K562 (cell line): ENCODE measurements at regions not wholly inside any gene's neighbourhood (a gene's known extent, or its start where the extent isn't known, plus 50 kb on each side); places are given as distances from the start of the nearest gene placed in this dataset.

Experiments
- ATAC-seq: fragments of 200-7000 bp; cut with Tn5 transposase; 3 replicates; pipeline ENCODE4 v1.9.1; 2020; ENCODE audit warnings: moderate library complexity
- BruUV-seq: library from RNA; stranded (reverse); fragments of 400-500 nt; replicated peaks from 2 replicates; lab custom pipeline; 2021; lab: Mats Ljungman, UMichigan
- CTCF ChIA-PET: fragments of 300-600 bp; formaldehyde crosslinking; extraction: SDS; loops from one replicate; lab custom pipeline; 2021; ENCODE audit warnings: low intra/inter-chr PET ratio; lab: Yijun Ruan, JAX
- POLR2A ChIA-PET: fragments of 300-600, 350-650 bp; sonication (Branson Sonifier 250); formaldehyde crosslinking; extraction: SDS; loops from one replicate; lab custom pipeline; 2021; ENCODE audit warnings: antibody characterized with exemption, inconsistent platforms; lab: Yijun Ruan, JAX
- DNase-seq, 4 experiments: peaks; one replicate each; pipeline versions ENCODE4 v3.0.0 to v3.0.0-alpha.2; 2011 to 2018; ENCODE audit warnings: low spot score in 3 of 4, mixed read lengths in 3 of 4; ENCODE audit errors: extremely low read depth in 1 of 4
- FAIRE-seq: peaks from 2 replicates; lab custom pipeline; 2011; peaks lifted over from hg19 to GRCh38; lab: Jason Lieb, UNC
- H2AFZ ChIP-seq: 2 replicates; pipeline ENCODE4 v1.6.0; 2011; ENCODE audit warnings: low read depth, low read length, control low read depth, inconsistent platforms
- H3K27ac ChIP-seq: fragments of 200-600 bp; 3 replicates; pipeline ENCODE4 v1.8.0; 2011; ENCODE audit warnings: low read depth, mild to moderate bottlenecking, control low read depth, inconsistent platforms, low read length, moderate library complexity, mixed read lengths; ENCODE audit errors: extremely low read depth
- H3K27me3 ChIP-seq, 2 experiments: fragments of 300-600 bp in 1 of 2; 2 replicates in 1 of 2; 3 replicates in 1 of 2; pipeline versions ENCODE4 v1.6.0 to v1.8.0; 2011; ENCODE audit warnings: inconsistent platforms in 2 of 2, low read length in 2 of 2, mild to moderate bottlenecking in 1 of 2, mixed read lengths in 1 of 2, moderate library complexity in 1 of 2; ENCODE audit not compliant: control insufficient read depth in 2 of 2, insufficient read depth in 2 of 2
- H3K36me3 ChIP-seq: fragments of 300-600 bp; 3 replicates; pipeline ENCODE4 v1.8.0; 2011; ENCODE audit warnings: mild to moderate bottlenecking, low read length, inconsistent platforms; ENCODE audit not compliant: control insufficient read depth, insufficient read depth
- H3K4me1 ChIP-seq, 2 experiments: fragments of 200-600 bp in 1 of 2; replicated peaks in 1 of 2; 2 replicates in 1 of 2; 3 replicates in 1 of 2; pipeline versions ENCODE4 v1.5.1 to v1.8.0; 2011; ENCODE audit warnings: inconsistent platforms in 2 of 2, low read length in 2 of 2, mild to moderate bottlenecking in 1 of 2, mixed read lengths in 1 of 2, moderate library complexity in 1 of 2; ENCODE audit not compliant: control insufficient read depth in 2 of 2, insufficient read depth in 2 of 2
- H3K4me2 ChIP-seq: 2 replicates; pipeline ENCODE4 v1.6.1; 2011; ENCODE audit warnings: low read length, control low read depth, inconsistent platforms, mixed read lengths; ENCODE audit not compliant: insufficient read depth
- H3K4me3 ChIP-seq: fragments of 200-600 bp; sonication (generic), shearing (Covaris generic); 2 replicates; pipeline ENCODE4 v1.5.1; 2016; ENCODE audit warnings: control low read depth, inconsistent platforms
- H3K79me2 ChIP-seq: fragments of 200-600 bp; 3 replicates; pipeline ENCODE4 v1.8.0; 2011; ENCODE audit warnings: low read length, inconsistent platforms; ENCODE audit not compliant: control insufficient read depth, insufficient read depth
- H3K9ac ChIP-seq, 2 experiments: 2 replicates each; pipeline versions ENCODE4 v1.6.0 to v1.6.1; 2011; ENCODE audit warnings: low read depth in 2 of 2, low read length in 2 of 2, control low read depth in 1 of 2, inconsistent platforms in 1 of 2, mild to moderate bottlenecking in 1 of 2, mixed read lengths in 1 of 2; ENCODE audit not compliant: insufficient read depth in 1 of 2
- H3K9me1 ChIP-seq: one replicate; pipeline ENCODE4 v1.6.0; 2011; ENCODE audit warnings: inconsistent platforms, mild to moderate bottlenecking, low read length, moderate library complexity; ENCODE audit not compliant: control insufficient read depth, insufficient read depth
- H3K9me3 ChIP-seq: replicated peaks from 2 replicates; pipeline ENCODE4 v1.5.1; 2011; ENCODE audit warnings: low read depth, low read length, inconsistent platforms; ENCODE audit not compliant: control insufficient read depth, insufficient read depth
- H4K20me1 ChIP-seq: replicated peaks from 2 replicates; pipeline ENCODE4 v1.6.1; 2011; ENCODE audit warnings: low read length, inconsistent platforms, mixed read lengths; ENCODE audit not compliant: control insufficient read depth, insufficient read depth
- CREM ChIP-seq: IDR thresholded peaks from 2 replicates; pipeline ENCODE4 v1.6.1; 2014; ENCODE audit warnings: antibody characterized with exemption, low read depth
- HDAC6 ChIP-seq: IDR thresholded peaks from 2 replicates; pipeline ENCODE4 v1.6.1; 2012; ENCODE audit warnings: low read depth, mild to moderate bottlenecking, control low read depth, inconsistent platforms, low read length, moderate library complexity
- HDAC8 ChIP-seq: fragments of 450-650 bp; IDR thresholded peaks from 2 replicates; pipeline ENCODE4 v1.6.1; 2016; ENCODE audit warnings: mild to moderate bottlenecking, missing genetic modification characterization, moderate library complexity, missing compliant biosample characterization
- KLF16 ChIP-seq: IDR thresholded peaks from 2 replicates; pipeline ENCODE4 v1.6.1; 2016; ENCODE audit warnings: antibody characterized with exemption
- LARP7 ChIP-seq: fragments of 450-650 bp; IDR thresholded peaks from 2 replicates; pipeline ENCODE4 v1.6.1; 2016
- NR0B1 ChIP-seq: fragments of 450-650 bp; IDR thresholded peaks from one replicate; pipeline ENCODE4 v1.6.1; 2018; ENCODE audit warnings: mild to moderate bottlenecking, moderate library complexity; ENCODE audit not compliant: partially characterized antibody
- POLR3A ChIP-seq: IDR thresholded peaks from 2 replicates; pipeline ENCODE4 v1.6.1; 2011; ENCODE audit warnings: borderline replicate concordance, mild to moderate bottlenecking, moderate library complexity; ENCODE audit not compliant: insufficient read length, insufficient read depth; ENCODE audit errors: extremely low read depth
- PRMT5 ChIP-seq: sonication (generic); formaldehyde crosslinking; IDR thresholded peaks from 2 replicates; pipeline ENCODE4 v1.5.0; 2020; ENCODE audit warnings: missing genetic modification reagents
- RBM17 ChIP-seq: fragments of 200-400 bp; formaldehyde crosslinking; IDR thresholded peaks from 2 replicates; pipeline ENCODE4 v1.6.1; 2017; ENCODE audit warnings: low read depth, mild to moderate bottlenecking, low read length, borderline replicate concordance
- RFX7 ChIP-seq: fragments of 250-450 bp; sonication (Bioruptor Pico); IDR thresholded peaks from 2 replicates; pipeline ENCODE4 v1.5.1; 2021; ENCODE audit warnings: mild to moderate bottlenecking
- TCF15 ChIP-seq: fragments of 250-450 bp; sonication (Bioruptor Pico); IDR thresholded peaks from 2 replicates; pipeline ENCODE4 v1.8.0; 2022; ENCODE audit warnings: moderate library complexity, mild to moderate bottlenecking, inconsistent platforms
- ZBTB49 ChIP-seq: sonication (generic); formaldehyde crosslinking; IDR thresholded peaks from 2 replicates; pipeline ENCODE4 v1.8.0; 2022; ENCODE audit warnings: missing genetic modification reagents, mild to moderate bottlenecking, borderline replicate concordance
- ZNF311 ChIP-seq: fragments of 250-450 bp; sonication (Bioruptor Pico); IDR thresholded peaks from 2 replicates; pipeline ENCODE4 v1.4.0; 2020; ENCODE audit warnings: mild to moderate bottlenecking, moderate library complexity
- ZNF57 ChIP-seq: fragments of 450-650 bp; formaldehyde crosslinking; IDR thresholded peaks from 2 replicates; pipeline ENCODE4 v1.4.0; 2020; ENCODE audit warnings: mild to moderate bottlenecking, moderate library complexity
- ZNF586 ChIP-seq: fragments of 450-650 bp; formaldehyde crosslinking; conservative IDR thresholded peaks from 2 replicates; pipeline ENCODE4 v1.4.0; 2020; ENCODE audit warnings: mild to moderate bottlenecking, moderate library complexity
- ZNF592 ChIP-seq: fragments of 450-650 bp; IDR thresholded peaks from 2 replicates; pipeline ENCODE4 v1.6.1; 2017; ENCODE audit warnings: antibody characterized with exemption, mild to moderate bottlenecking
- ZNF644 ChIP-seq: fragments of 200-800 bp; sonication (Bioruptor generic); IDR thresholded peaks from 2 replicates; pipeline ENCODE4 v1.6.1; 2016; ENCODE audit warnings: low read depth, missing genetic modification characterization, missing compliant biosample characterization
- WGBS: fragments of 100-300 bp; shearing (Covaris generic); methylation state at CpG from one replicate; pipeline ENCODE4 v1.1.6; 2016; ENCODE audit warnings: low coverage, mixed read lengths; ENCODE audit not compliant: insufficient coverage; ENCODE audit errors: missing lambda C conversion rate; 5-methylcytosine and 5-hydroxymethylcytosine counted together
- in situ Hi-C: fragments of 300-500 bp; cut with MboI; formaldehyde crosslinking; loops from 4 replicates; pipeline ENCODE4 v1.15.0; 2018; ENCODE audit warnings: inconsistent platforms, mixed read lengths
- intact Hi-C: fragments of 100-400 bp; cut with micrococcal nuclease; formaldehyde crosslinking; loops from 2 replicates; pipeline ENCODE4 v1.14.2; 2022

GRCh38 chr10:124273141-124273540, 145.6 kb downstream of the OAT start:
- in situ Hi-C loops, result loop anchor here (25.0 kb wide), 1 partner anchor 764 kb away; no protein-coding TSS in a partner anchor
- Histone ChIP-seq H3K27ac (no peak overlapping the region), H3K4me3 (no peak overlapping the region), H3K9me3 (no peaks in the 10 kb centered on the region), H2AFZ (no peak overlapping the region), H3K79me2 (no peaks in the 10 kb centered on the region), H3K9me1 (no peaks in the 10 kb centered on the region), H3K4me2 (no peak overlapping the region), H3K4me1 (no peaks in the 10 kb centered on the region), H3K9ac (no peak overlapping the region), H3K36me3 (no peaks in the 10 kb centered on the region), H3K27me3 (no peaks in the 10 kb centered on the region), H4K20me1 (no peaks in the 10 kb centered on the region)
- WGBS, result 0% methylated on average over 1 of the region's 1 CpG
- CTCF ChIA-PET, result no interaction called here
- FAIRE-seq (no peak), ATAC-seq (no peak), DNase-seq (no peak)
- no TSS peak for BruUV-seq
- intact Hi-C loops, result no loop called here
- POLR2A ChIA-PET, result no interaction called here
- TF ChIP-seq ZBTB49 (CRISPR knock-in tag) (no peak), HDAC8 (tag) (no peak), ZNF311 (no peak), TCF15 (CRISPR knock-in tag) (no peak), POLR3A (no peak), CREM (no peak), LARP7 (no peak), RBM17 (no peak), HDAC6 (no peak), ZNF644 (tag) (no peak), ZNF592 (no peak), PRMT5 (CRISPR knock-in tag) (no peak), ZNF57 (CRISPR knock-in tag) (no peak), NR0B1 (no peak), ZNF586 (CRISPR knock-in tag) (no peak), KLF16 (no peak), RFX7 (no peak)
